SK-N-SH treated with all-trans-retinoic acid at 6 μM for 48 hours (cell line): ENCODE measurements at regions not wholly inside any gene's neighbourhood (a gene's known extent, or its start where the extent isn't known, plus 50 kb on each side); places are given as distances from the start of the nearest gene placed in this dataset.

Experiments used
- ATAC-seq: fragments of 200-7000 bp; cut with Tn5 transposase; 3 replicates; pipeline ENCODE4 v1.9.1; 2020; ENCODE audit warnings: mild to moderate bottlenecking, moderate library complexity
- ARNTL ChIP-seq: fragments of 450-650 bp; formaldehyde crosslinking; IDR thresholded peaks from 2 replicates; pipeline ENCODE4 v1.5.0; 2020; ENCODE audit warnings: low read depth, mild to moderate bottlenecking, moderate library complexity, borderline replicate concordance
- BACH2 ChIP-seq: fragments of 250-450 bp; sonication (Bioruptor Pico); IDR thresholded peaks from 2 replicates; pipeline ENCODE4 v1.9.0; 2021; ENCODE audit warnings: mild to moderate bottlenecking, borderline replicate concordance
- CSDC2 ChIP-seq: fragments of 250-450 bp; sonication (Bioruptor Pico); IDR thresholded peaks from 2 replicates; pipeline ENCODE4 v1.5.0; 2020; ENCODE audit warnings: mild to moderate bottlenecking, moderate library complexity
- ESRRG ChIP-seq: fragments of 250-450 bp; sonication (Bioruptor Pico); IDR thresholded peaks from 2 replicates; pipeline ENCODE4 v1.6.1; 2021; ENCODE audit warnings: mild to moderate bottlenecking
- GLIS3 ChIP-seq: fragments of 250-450 bp; sonication (Bioruptor Pico); IDR thresholded peaks from 2 replicates; pipeline ENCODE4 v1.5.0; 2020; ENCODE audit warnings: mild to moderate bottlenecking, moderate library complexity
- ISL1 ChIP-seq: fragments of 250-450 bp; sonication (Bioruptor Pico); IDR thresholded peaks from 2 replicates; pipeline ENCODE4 v2.1.2; 2022; ENCODE audit warnings: mild to moderate bottlenecking, moderate library complexity
- OSR1 ChIP-seq: fragments of 250-450 bp; sonication (Bioruptor Pico); IDR thresholded peaks from 2 replicates; pipeline ENCODE4 v1.8.0; 2022; ENCODE audit warnings: moderate library complexity, mild to moderate bottlenecking, inconsistent platforms
- PPARA ChIP-seq: fragments of 250-450 bp; sonication (Bioruptor Pico); IDR thresholded peaks from 2 replicates; pipeline ENCODE4 v1.5.0; 2020; ENCODE audit warnings: mild to moderate bottlenecking, borderline replicate concordance
- RARB ChIP-seq: fragments of 250-450 bp; sonication (Bioruptor Pico); IDR thresholded peaks from 2 replicates; pipeline ENCODE4 v1.8.0; 2021; ENCODE audit warnings: mild to moderate bottlenecking, moderate library complexity
- TCF4 ChIP-seq: fragments of 250-450 bp; sonication (Bioruptor Pico); IDR thresholded peaks from 2 replicates; pipeline ENCODE4 v1.8.0; 2021; ENCODE audit warnings: mild to moderate bottlenecking, moderate library complexity, borderline replicate concordance
- TOX ChIP-seq: fragments of 250-450 bp; sonication (Bioruptor Pico); IDR thresholded peaks from 2 replicates; pipeline ENCODE4 v1.8.0; 2021; ENCODE audit warnings: mild to moderate bottlenecking, moderate library complexity, borderline replicate concordance
- ZC3H10 ChIP-seq: fragments of 250-450 bp; sonication (Bioruptor Pico); IDR thresholded peaks from 2 replicates; pipeline ENCODE4 v1.5.1; 2021; ENCODE audit warnings: mild to moderate bottlenecking, moderate library complexity
- ZFP3 ChIP-seq: fragments of 250-450 bp; sonication (Bioruptor Pico); IDR thresholded peaks from 2 replicates; pipeline ENCODE4 v1.5.0; 2020; ENCODE audit warnings: mild to moderate bottlenecking, moderate library complexity
- ZFP30 ChIP-seq: fragments of 450-650 bp; formaldehyde crosslinking; IDR thresholded peaks from 2 replicates; pipeline ENCODE4 v1.5.0; 2022; ENCODE audit warnings: mild to moderate bottlenecking, moderate library complexity
- ZNF565 ChIP-seq: fragments of 450-650 bp; formaldehyde crosslinking; conservative IDR thresholded peaks from 2 replicates; pipeline ENCODE4 v1.5.0; 2020; ENCODE audit warnings: low read depth, mild to moderate bottlenecking, moderate library complexity
- ZNF70 ChIP-seq: fragments of 450-650 bp; formaldehyde crosslinking; IDR thresholded peaks from 2 replicates; pipeline ENCODE4 v1.5.0; 2020; ENCODE audit warnings: mild to moderate bottlenecking, moderate library complexity
- ZNF8 ChIP-seq: fragments of 450-650 bp; formaldehyde crosslinking; IDR thresholded peaks from 2 replicates; pipeline ENCODE4 v1.5.0; 2020; ENCODE audit warnings: mild to moderate bottlenecking, moderate library complexity
- TF ChIP-seq, protein P1 (sequence below): fragments of 250-450 bp; sonication (Bioruptor Pico); IDR thresholded peaks from 2 replicates; pipeline ENCODE4 v1.8.0; 2020; ENCODE audit warnings: mild to moderate bottlenecking, moderate library complexity, borderline replicate concordance
- TF ChIP-seq, protein P2 (sequence below): fragments of 250-450 bp; sonication (Bioruptor Pico); IDR thresholded peaks from 2 replicates; pipeline ENCODE4 v1.8.0; 2021; ENCODE audit warnings: low read depth, mild to moderate bottlenecking, moderate library complexity, borderline replicate concordance
- TF ChIP-seq, protein P3 (sequence below): fragments of 250-450 bp; sonication (Bioruptor Pico); IDR thresholded peaks from 2 replicates; pipeline ENCODE4 v1.5.1; 2021; ENCODE audit warnings: mild to moderate bottlenecking, moderate library complexity
- TF ChIP-seq, protein P4 (sequence below): fragments of 250-450 bp; sonication (Bioruptor Pico); IDR thresholded peaks from 2 replicates; pipeline ENCODE4 v1.5.1; 2020; ENCODE audit warnings: low read depth, mild to moderate bottlenecking, moderate library complexity

DNA sequence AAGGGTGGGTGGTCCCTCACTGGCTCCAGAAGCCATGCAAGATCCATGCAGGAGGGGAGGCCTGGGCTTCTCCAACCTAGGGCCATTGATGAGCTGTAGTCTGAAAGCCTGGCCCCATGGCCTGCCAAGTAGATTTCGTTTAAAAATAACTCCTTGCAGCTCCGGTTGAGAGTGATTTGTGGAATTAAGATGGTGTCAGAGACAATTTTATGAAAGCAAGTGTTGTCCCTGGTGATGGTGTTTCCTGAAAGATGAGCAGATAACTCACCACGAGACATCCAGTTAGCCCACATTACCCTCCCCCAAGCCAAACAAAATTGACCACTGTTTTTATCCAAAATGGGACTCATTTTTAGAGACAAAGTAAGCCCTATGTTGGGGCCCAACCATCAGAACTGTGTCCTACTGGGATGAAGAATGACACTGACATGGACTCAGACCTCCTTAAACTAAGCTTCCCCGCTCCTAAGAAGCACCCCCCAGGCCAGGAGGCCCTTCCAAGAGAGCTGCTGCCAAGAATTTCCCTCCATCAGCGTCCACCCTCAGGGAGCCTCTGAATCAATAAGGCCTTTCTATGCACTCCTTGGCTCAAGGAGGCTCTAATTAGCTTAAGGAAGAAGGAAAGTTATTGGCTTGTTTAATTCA, 174.2 kb upstream of the NCAM1 start:
- no peak for ATAC-seq
- TF ChIP-seq GLIS3 (CRISPR knock-in tag) (no peak), ZNF70 (CRISPR knock-in tag) (no peak)
- TF ChIP-seq, protein P1, sequence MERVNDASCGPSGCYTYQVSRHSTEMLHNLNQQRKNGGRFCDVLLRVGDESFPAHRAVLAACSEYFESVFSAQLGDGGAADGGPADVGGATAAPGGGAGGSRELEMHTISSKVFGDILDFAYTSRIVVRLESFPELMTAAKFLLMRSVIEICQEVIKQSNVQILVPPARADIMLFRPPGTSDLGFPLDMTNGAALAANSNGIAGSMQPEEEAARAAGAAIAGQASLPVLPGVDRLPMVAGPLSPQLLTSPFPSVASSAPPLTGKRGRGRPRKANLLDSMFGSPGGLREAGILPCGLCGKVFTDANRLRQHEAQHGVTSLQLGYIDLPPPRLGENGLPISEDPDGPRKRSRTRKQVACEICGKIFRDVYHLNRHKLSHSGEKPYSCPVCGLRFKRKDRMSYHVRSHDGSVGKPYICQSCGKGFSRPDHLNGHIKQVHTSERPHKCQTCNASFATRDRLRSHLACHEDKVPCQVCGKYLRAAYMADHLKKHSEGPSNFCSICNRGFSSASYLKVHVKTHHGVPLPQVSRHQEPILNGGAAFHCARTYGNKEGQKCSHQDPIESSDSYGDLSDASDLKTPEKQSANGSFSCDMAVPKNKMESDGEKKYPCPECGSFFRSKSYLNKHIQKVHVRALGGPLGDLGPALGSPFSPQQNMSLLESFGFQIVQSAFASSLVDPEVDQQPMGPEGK (CRISPR knock-in tag) = no peak

DNA sequence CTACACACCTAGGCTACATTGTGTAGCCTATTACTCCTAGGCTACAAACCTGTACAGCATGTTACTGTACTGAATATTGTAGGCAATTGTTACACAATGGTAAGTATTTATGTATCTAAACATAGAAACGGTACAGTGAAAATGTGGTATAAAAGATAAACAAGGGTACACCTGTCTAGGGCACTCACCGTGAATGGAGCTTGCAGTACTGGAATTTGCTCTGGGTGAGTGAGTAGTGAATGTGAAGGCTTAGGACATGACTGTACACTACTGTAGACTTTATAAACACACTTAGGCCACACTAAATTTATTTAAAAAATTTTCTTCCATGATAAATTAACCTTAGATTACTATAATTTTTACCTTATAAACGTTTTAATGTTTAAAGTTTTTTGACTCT, 171.7 kb upstream of the NCAM1 start:
- TF ChIP-seq, protein P2, sequence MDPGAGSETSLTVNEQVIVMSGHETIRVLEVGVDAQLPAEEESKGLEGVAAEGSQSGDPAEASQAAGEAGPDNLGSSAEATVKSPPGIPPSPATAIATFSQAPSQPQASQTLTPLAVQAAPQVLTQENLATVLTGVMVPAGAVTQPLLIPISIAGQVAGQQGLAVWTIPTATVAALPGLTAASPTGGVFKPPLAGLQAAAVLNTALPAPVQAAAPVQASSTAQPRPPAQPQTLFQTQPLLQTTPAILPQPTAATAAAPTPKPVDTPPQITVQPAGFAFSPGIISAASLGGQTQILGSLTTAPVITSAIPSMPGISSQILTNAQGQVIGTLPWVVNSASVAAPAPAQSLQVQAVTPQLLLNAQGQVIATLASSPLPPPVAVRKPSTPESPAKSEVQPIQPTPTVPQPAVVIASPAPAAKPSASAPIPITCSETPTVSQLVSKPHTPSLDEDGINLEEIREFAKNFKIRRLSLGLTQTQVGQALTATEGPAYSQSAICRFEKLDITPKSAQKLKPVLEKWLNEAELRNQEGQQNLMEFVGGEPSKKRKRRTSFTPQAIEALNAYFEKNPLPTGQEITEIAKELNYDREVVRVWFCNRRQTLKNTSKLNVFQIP = no peak
- no peak for ATAC-seq

DNA sequence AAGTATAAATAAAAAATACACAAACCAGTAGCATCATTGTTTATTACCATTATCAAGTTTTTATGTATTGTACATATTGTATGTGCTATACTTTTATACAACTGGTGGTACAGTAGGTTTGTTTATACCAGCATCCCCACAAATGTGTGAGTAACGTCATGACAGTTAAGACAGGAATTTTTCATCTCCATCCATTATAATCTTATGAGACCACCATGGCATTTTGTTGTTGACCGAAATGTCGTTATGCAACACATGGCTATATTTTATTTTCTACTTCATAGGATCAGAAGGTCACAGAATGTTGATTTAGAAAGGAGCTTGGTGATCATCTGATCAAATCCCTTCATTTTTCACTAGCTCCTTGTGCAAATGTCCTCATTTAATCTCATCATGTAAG, 170.9 kb upstream of the NCAM1 start:
- no peak for ATAC-seq
- TF ChIP-seq BACH2 (no peak), TCF4 (CRISPR knock-in tag) (no peak)
- TF ChIP-seq, all 23 proteins: peak for 0

DNA sequence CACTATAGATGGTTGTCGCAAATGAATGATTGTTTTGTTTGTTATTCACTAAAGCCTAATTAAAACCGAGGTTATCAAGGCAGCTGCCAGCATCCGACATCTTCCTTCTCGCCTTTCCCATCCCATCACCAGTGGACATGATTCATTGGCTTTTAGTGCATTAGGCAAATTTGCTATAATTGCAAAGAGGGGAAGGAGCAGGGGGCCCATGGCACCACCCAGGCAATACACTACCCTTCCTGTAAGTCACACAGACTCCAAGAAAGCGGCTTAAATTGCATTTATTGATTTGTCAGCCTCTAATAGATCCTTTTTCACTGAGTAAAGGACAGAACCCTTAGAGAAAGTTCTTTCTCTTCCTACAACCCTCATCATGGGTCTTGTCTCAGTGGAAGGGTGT, 169.2 kb upstream of the NCAM1 start:
- TF ChIP-seq, protein P3, sequence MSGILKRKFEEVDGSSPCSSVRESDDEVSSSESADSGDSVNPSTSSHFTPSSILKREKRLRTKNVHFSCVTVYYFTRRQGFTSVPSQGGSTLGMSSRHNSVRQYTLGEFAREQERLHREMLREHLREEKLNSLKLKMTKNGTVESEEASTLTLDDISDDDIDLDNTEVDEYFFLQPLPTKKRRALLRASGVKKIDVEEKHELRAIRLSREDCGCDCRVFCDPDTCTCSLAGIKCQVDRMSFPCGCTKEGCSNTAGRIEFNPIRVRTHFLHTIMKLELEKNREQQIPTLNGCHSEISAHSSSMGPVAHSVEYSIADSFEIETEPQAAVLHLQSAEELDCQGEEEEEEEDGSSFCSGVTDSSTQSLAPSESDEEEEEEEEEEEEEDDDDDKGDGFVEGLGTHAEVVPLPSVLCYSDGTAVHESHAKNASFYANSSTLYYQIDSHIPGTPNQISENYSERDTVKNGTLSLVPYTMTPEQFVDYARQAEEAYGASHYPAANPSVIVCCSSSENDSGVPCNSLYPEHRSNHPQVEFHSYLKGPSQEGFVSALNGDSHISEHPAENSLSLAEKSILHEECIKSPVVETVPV = no peak
- TF ChIP-seq ZNF565 (CRISPR knock-in tag) (no peak), CSDC2 (CRISPR knock-in tag) (no peak), TCF4 (CRISPR knock-in tag) (no peak), ZC3H10 (CRISPR knock-in tag) (no peak), TOX (CRISPR knock-in tag) (no peak), ISL1 (no peak)
- no peak for ATAC-seq

DNA sequence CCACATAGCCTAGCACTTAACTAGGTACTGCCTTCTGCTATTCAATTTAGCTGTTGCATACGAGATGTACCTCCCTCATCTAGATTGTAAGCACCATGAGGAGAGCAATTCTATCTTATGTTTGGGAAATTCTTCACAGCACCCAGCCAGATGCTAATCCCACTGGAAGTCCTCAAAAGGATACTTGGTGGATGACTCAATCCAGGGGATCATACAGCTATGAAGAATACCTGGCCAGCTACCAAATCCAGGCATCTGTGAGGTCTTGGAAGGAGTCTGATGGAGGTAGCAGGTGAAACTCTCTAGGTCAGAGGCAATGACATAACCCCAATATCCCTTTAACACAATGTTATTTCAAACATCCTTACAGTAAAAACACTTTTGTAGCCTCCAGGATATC, 167.8 kb upstream of the NCAM1 start:
- TF ChIP-seq OSR1 (CRISPR knock-in tag) (no peak), ZNF70 (CRISPR knock-in tag) (no peak), RARB (no peak), ISL1 (no peak), ZFP3 (CRISPR knock-in tag) (no peak), CSDC2 (CRISPR knock-in tag) (no peak), GLIS3 (CRISPR knock-in tag) (no peak)
- TF ChIP-seq, protein P3 = no peak
- ATAC-seq = no peak

DNA sequence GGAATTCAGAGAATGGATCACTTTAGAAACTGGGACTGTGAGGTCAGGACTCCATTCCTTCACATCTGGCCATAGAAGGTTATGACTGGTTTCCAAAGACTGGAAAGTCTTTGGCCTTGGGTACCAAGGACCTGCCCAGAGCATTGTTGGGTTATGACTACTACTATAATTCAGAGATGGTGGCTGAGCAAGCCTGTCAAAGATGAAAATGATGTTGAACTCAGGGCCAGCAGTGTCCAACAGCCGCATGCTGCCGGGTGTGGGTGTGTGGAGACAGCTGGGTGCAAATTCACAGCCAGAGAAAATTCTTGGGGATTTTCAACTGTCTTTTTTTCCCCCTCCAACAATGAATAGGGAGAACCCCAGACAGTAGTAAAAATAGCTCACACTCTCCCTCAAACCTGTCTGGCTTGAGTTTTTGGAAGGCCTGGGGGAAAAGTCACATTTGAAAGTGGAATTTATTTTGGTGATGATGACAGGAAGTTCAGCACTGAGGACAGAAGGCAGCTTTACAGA, 166.8 kb upstream of the NCAM1 start:
- no peak for ATAC-seq
- TF ChIP-seq TCF4 (CRISPR knock-in tag) = no peak
- TF ChIP-seq, protein P4, sequence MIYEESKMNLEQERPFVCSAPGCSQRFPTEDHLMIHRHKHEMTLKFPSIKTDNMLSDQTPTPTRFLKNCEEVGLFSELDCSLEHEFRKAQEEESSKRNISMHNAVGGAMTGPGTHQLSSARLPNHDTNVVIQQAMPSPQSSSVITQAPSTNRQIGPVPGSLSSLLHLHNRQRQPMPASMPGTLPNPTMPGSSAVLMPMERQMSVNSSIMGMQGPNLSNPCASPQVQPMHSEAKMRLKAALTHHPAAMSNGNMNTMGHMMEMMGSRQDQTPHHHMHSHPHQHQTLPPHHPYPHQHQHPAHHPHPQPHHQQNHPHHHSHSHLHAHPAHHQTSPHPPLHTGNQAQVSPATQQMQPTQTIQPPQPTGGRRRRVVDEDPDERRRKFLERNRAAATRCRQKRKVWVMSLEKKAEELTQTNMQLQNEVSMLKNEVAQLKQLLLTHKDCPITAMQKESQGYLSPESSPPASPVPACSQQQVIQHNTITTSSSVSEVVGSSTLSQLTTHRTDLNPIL = no peak
- TF ChIP-seq ESRRG (CRISPR knock-in tag) = no peak
- TF ChIP-seq RARB = no peak
- TF ChIP-seq ZNF565 (CRISPR knock-in tag) = no peak
- TF ChIP-seq ZFP3 (CRISPR knock-in tag) = no peak
- no peak for TF ChIP-seq ARNTL (CRISPR knock-in tag)
- no peak for TF ChIP-seq ZNF8
- no peak for TF ChIP-seq PPARA
- TF ChIP-seq TOX (CRISPR knock-in tag) = no peak
- TF ChIP-seq, protein P2 = no peak
- TF ChIP-seq ZC3H10 (CRISPR knock-in tag) = no peak
- no peak for TF ChIP-seq ZNF70 (CRISPR knock-in tag)
- no peak for TF ChIP-seq ZFP30 (CRISPR knock-in tag)
- no peak for TF ChIP-seq OSR1 (CRISPR knock-in tag)
- TF ChIP-seq BACH2 = no peak
- TF ChIP-seq, all 23 proteins: peak for 0
